Right renal pelvis (tissue), 4 donors: ENCODE measurements at regions not wholly inside any gene's neighbourhood (a gene's known extent, or its start where the extent isn't known, plus 50 kb on each side); places are given as distances from the start of the nearest gene placed in this dataset.

Experiments used
- DNase-seq, 4 donors: peaks; one replicate each; pipeline ENCODE4 v3.0.0-alpha.2; 2013; ENCODE audit warnings: low read depth in 4 of 4, low spot score in 3 of 4, missing footprints in 1 of 4

DNA sequence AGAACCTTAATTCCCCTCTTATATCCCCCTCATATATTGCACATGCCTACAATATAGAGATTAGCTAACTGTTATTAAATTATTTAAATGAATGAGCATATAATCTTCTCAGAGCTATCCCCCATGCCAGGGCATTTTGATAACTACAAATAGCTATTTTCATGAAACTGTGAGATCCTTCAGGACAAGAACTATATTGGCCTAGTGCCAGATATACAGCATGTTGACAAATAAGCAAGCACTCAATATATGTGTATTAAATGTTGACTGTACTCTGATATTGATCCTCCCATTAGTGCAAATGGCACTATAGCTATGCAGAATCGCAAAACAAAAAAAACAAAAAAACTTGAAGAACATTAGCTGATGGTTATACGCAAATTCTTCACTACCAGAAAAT, 134.1 kb upstream of the OTX2 start:
- no peak for DNase-seq

DNA sequence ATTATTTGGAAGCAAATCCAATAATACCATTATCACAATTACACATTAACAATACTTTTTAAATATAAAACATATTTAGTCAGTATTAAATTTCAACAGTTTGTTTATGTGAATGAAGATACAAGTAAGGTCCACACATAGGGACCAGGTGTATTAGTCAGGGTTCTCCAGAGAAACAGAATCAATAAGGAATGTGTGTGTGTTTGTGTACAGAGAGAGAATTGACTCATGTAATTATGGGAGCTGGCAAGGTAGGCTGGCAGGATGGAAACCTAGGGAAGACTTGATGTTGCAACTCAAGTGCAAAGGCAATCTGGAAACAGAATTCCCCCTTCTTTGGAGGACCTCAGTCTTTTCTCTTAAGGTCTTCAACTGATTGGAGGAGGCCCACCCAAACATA, 123.2 kb upstream of the OTX2 start:
- no peak for DNase-seq

DNA sequence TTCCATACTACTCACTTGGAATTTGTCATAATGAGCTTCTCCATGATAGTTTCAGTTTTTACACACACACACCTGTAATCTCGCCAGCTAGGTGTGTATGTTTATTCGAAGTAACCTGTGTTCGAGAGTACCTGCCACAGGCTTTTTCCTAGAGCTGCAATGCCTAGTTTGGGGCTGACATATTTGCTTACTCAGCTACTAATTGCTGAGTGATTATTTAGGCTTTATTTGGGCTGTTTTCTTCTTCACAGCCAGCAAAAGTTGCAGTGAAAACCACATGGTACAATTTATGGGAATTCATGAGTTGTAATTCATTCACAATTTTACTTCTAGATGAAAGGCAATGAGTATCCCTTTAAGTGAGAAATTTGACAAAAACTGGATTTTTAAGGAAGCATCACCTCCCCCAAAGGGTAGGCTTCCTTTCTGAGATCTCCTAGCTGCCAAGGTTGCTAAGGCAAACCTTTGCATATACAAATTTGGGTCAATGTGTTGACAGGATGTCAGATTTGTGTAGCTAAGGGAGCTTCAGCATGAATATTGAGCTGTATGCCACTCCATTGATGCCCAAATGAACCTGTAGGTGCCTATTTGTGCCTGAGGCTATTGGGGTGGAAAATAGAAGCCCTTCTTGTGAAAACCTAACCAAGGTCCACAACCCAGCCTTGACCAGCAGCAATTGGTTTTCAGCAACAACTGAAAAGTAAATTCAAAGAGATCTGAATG, 108.7 kb upstream of the OTX2 start:
- no peak for DNase-seq

DNA sequence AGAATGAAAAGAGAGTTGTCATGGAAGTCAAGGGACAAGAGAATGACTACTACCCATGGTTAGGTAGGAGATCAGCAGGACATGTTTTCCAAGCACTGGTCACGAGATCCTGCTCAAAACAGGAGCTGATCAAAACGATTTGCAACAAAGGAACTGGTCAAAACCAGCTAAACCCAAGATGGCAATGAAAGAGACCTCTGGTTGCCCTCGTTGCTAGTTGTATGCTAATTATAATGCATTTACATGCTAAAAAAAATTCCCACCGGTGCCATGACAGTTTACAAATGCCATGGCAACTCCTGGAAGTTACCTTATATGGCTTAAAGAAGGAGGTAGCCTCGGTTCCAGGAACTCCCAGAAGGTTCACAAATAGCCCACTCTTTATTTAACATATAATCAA, 95.0 kb upstream of the OTX2 start:
- DNase-seq: no peak

DNA sequence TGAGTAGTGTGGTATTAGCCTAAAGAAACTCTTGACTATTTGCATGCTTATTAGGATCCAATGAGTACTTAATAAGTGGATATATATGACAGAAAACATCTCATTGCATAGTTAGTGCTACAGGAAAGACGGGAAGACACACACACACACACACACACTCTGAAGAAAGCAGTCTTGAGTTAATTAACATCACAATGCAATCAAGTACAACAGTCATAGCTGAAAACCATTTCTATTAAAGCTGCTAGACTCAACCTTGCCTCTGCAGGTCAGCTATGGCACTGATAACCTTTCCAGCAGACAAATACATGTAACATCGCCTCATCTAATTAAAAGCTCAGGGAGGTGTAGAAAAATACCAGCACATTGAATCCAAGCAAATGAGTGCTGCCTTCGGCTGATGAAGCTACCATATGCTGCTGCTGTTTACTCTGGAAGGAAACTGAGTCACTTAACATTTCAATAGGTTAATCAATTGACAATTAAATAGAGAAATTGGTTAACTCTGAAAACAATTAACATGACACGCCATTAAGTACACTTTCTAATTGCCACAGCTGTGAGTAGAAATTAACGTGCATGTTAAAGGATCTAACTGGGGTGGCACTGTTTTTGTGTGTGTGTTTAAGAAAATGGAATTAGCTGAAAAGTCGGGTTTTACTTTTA, 93.2 kb upstream of the OTX2 start:
- no peak for DNase-seq

DNA sequence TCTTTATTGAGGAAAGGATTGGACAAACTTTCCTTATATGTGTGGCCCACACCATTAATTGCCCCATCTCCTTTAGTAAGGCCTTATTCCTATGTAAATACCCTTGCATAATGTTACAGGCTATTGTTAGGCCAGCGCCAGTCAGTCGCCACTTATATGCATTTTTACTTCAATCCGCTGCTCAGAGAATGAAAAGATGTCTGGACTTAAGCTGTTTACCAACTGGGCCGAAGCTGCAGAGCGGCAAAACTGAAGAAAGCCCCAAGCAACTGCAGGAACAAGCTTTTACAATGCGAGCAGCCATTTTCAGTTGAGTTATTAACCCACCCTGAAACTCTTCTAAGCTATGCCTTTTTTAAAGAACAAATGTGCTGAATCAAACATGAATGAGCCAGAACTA, 92.1 kb upstream of the OTX2 start:
- no peak for DNase-seq

DNA sequence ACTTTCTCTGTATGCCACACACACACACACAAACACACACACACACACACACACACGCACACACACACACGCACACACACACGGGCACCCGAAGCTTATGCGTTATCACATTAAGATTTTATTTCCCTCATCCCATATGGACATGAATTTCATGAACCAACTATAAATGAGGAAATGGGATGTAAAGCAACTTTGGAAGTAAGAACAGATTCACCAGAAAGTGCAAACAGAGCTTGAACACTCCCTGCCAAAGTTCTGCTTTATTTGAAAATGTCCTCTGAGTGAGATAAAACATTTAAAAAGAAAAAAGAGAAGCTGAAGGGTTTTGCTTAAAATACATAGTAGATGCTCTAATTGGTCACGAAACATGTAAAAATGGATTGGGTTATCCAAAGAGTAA, 90.4 kb upstream of the OTX2 start:
- DNase-seq: no peak

DNA sequence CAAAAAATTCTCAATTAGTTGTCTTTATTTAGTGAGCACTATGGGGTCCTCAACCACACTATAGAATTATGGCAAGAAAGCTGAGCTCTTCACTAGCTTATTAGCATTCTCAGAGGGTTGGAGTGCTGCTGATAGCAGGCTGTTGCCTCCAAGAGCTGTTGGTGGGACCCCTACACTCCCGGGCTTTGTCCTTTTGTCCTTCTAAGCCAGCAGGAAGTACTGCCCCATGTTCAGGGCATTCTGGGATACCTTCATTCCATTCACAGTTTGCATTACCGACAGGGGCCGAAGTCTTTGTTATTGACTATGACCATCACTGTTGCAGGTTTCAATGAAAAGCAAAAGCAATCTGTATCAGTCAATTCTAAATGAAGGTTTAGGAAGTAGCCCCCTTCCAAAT, 89.5 kb upstream of the OTX2 start:
- DNase-seq: no peak

DNA sequence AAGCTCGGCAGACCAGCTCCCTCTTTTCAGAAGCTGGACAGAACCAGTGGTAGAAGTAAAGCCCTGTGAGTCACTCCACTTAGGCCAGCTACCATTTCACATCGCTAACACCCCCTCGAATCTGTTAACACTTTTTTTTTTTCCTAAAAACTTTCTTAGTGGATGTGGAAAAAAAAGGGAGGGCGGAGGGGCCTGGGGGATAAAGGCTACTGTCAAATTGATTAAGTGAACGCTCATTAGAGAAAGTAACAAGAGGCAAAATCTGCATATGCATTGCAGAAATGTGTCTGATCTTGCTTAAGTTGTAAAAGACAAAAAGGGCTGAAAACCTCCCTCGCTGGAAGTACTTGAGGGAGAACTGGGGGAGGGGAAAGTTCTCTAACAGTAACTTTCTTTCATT, 86.6 kb upstream of the OTX2 start:
- DNase-seq: no peak

DNA sequence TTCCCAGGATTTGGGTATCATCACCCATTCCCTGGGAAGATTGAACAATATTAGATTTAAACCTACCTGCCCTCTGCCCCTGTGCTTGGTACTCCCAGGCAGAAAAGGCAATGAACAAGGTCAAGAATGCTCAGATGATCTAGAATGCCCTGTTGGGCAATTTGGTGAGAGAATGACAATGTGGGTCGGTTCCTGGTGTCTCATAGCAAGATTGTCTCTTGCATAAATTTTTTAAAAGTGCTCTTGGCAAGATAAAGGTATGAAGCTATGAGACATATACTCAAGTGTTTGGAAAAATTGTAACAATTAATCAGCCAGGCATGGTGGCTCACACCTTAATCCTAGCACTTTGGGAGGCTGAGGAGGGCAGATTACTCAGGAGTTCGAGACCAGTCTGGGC, 86.0 kb upstream of the OTX2 start:
- no peak for DNase-seq

DNA sequence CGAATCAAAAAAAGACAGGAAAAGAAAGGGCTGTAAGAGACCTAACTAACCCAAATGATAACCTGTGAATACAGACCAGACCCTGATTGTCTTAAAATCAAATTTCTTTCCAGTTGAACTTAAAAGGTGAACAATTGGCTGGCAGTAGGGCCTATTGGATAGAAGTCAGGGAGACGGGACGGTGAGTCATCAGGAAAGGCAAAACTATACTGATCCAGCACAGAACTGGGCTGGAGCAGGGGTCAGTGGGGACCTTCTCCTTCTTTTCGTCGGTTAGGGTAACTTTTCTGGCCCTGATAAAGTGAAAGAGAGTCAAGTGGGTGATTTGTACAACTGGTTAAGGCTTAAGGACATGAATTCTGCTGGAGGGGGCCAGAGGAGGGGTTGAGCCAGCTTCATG, 84.9 kb upstream of the OTX2 start:
- DNase-seq: no peak

DNA sequence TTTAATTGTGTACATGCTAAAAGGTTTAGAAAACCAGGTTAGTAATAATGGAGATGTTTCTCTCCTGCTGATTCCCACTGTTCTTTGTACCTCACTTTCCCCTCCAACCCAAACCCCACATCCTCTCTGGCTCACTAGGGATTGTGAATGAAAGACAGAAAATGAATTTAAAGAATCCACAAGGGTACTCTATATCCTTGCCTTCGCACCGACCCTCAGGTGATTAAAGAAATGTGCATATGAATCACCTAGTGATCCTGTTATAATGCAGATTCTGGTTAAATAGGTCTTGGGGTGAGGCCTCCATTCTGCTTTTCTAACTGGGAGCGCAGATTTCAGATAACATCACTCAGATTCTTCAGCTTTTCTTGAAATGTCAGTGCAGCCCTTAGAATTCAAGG, 84.3 kb upstream of the OTX2 start:
- DNase-seq: no peak

DNA sequence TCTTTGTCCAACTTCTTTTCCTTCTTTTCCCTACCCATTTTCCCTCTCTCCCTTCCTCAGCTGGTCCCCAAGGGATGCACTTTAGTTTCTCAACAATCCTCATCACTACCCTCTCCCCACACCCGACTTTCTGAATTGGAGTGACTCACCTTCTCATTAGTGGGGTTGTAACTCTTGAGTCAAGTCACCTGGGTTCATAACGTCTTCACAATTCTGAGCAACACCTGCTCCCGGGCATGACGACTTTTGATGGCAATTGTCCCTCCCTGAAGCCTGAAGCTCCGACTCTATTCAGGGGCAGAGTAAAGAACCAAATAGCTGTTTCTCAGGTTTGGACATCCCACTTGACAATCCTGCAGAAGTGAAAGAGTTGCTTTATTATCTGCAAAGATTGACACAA, 82.7 kb upstream of the OTX2 start:
- DNase-seq: no peak

DNA sequence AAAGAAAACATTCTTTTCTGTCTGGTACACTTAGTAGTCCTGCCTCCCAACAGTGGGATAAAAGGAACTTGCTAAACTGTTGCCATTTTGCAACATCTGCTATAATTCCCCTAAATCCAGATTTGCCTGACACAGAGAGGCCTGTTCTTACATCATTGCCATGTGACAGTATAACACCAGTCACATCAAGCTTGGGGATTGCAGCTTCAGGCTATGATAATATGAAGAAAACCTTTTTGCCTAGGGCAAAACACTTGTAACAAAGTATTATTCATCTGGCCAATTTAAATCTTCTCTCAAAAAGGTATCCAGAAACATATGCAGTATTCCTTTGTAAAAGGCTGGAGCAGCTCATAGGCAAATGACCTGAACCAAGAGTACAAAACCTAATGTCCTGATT, 80.9 kb upstream of the OTX2 start:
- DNase-seq: no peak

DNA sequence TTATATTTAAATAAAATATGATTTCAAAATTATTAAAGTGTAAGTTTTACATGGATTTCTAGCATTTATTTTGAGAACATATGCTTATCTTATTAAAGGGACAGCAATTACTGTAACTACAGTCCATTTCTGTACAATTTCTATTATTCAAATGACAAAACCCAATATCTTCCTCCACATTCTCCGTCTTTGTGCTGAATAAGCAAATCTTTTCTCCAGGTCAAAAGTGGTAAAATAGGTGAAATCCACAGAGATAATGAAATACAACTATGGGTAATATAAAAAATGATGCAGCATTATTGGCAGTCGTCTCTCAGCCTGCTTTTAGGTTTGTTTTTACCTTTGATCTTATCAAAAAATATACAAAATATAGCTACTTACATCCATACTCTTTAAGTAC, 79.4 kb upstream of the OTX2 start:
- no peak for DNase-seq

DNA sequence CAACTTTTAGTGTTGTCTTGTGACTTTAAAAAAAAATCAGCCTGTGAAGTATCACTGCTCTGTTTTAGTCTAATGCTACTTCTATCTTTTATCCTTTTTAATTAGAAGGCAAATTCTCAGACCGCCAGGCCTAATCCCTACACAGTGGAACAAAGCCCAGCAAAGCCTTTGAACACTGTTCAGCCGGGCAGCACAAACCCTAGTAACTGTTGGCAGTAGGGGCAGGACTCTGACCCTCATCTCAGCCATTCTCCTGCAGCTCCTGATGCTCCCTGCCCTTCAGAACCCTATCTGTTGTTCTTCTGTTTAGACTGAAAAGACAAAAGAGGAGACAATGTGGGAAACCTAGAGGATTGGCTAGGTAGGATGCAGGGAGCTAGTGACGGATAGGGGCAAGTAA, 78.0 kb upstream of the OTX2 start:
- DNase-seq: no peak

DNA sequence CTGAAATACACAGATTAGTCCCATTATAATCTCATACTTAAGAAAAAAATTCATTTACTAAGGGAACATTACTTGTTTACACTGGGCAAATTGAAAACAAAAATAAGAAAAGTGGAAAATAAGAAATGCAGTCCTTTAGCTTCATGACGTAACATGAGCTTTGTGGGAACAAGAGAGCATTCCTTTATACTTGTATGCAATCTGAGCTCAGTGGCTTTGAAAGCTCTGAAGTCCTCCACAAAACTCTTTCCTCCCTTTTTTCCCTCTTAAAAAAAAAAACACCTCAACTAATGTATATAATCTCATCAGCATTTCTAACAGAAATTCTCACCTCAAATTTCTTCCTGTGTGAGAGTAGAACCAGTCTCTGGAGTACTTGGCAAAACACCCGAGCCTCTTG, 76.9 kb upstream of the OTX2 start:
- no peak for DNase-seq

DNA sequence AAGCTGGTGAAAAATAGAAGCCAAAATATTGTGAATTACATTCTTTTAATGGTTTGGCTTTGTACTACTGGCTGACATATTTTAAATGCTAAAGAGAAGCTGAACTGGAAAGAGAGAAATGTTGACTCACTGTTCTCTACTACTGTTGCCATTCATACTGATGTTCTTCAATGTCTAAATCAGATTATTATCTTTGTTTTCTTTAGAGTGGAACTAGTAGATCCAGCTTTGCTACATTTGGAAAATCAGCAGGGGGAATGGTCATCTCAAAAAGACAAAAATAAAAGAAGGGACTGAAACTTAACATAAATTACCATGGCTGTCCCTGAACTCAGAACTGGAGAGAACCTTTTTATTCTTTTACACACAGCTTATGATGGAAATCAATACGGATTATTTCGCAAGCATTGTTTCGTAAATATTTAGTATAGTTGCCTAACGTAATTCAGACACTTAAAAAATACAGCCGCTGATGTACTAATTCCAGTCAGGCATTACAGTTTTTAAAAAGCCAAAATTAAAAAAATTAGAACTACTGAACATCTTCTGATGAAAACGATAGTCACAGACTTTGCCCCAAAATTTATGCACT, 76.3 kb upstream of the OTX2 start:
- no peak for DNase-seq

DNA sequence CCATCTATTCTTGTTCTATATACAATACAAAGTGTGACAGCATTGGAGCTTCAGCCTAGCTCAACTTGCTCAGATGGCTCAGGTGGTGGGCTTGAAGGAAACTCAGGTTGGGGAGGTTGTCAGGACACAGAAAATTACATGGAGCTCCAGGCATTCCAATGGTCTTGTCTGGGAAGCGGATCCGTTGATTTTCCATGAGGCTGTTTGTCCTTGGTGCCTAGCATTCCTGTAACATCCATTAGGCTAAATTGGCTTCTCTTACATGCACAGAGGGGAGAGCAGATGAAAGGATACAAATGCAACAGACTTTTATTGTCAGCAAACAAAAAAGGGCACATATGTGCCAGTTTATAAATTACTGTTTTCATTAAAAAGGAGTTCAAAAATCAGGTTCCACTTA, 75.5 kb upstream of the OTX2 start:
- no peak for DNase-seq

DNA sequence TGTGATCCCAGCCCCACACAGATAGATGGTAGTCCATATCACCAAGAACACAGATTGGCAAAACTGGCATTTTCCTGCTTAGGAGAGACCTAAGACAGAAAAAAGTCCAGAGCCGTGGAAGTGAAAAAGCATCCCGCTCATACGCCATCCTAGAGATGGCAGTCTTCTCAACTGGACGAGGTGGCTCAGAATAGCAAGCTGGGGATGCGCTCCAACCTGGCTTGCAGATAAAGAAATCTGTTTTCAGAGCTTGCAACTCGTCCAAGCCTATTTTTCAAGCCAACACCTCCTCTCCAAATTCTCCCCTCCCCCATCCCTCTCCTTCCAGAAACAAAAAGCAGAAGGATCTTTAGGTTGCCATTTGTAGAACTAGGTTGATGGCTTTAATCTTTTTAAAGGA, 74.3 kb upstream of the OTX2 start:
- DNase-seq: no peak

DNA sequence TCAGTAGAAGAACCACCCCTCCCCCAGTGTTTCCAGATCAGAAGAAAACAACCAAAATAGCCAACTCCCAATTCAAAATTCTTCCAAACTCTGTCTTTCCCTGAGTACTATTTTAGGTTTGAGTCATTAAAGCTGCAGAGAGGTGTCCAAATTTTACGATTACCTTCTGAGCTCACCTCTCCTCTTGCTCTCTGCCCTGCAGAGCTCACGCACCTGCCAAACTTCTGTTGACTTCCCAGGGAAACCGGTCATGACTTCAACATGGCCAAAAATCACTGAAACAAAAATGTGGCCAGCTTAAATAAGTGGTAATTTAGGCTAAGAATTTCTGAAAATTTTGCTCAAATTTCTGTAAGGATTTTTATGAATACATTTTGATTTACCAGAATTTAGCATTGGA, 70.9 kb upstream of the OTX2 start:
- DNase-seq: no peak

DNA sequence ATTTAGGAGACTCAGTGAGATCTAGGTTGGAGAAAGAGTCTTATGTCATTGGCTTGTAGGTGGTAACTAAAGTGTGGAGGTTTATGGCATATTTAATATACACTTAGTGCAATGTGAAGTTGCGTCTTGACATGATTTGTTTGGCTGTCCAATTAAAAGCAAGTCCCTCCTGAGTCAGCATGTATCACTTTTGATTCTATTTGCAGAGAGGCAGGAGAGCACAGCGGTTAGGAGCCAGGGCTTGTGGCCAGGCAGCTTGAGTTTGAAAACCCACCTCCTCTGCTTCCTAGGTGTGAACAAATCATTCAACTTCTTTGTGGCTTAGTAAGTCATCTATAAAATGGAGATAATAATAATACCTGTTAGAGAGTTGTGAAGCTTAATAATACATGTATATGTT, 68.5 kb upstream of the OTX2 start:
- no peak for DNase-seq
